Coronary artery (tissue), 2 donors: ENCODE measurements at regions not wholly inside any gene's neighbourhood (a gene's known extent, or its start where the extent isn't known, plus 50 kb on each side); places are given as distances from the start of the nearest gene placed in this dataset.
A peak's percentile ranks its signal among the peaks of the same experiment; 100 is the strongest.

Experiments used
- DNase-seq: peaks from one replicate; pipeline ENCODE4 v3.0.0-alpha.2; 2017; ENCODE audit warnings: low spot score
- H3K27ac ChIP-seq, 2 donors: fragments of 200-600 bp; sonication (generic); one replicate each; pipeline ENCODE4 v1.5.1; 2016 to 2019
- H3K4me3 ChIP-seq: fragments of 200-600 bp; sonication (generic); 2 replicates; pipeline ENCODE4 v1.5.1; 2016; ENCODE audit warnings: mild to moderate bottlenecking, moderate library complexity
- TF ChIP-seq, protein P1 (sequence below): fragments of 200-600 bp; sonication (generic); IDR thresholded peaks from one replicate; pipeline ENCODE4 v1.5.1; 2019; ENCODE audit warnings: antibody characterized with exemption

DNA sequence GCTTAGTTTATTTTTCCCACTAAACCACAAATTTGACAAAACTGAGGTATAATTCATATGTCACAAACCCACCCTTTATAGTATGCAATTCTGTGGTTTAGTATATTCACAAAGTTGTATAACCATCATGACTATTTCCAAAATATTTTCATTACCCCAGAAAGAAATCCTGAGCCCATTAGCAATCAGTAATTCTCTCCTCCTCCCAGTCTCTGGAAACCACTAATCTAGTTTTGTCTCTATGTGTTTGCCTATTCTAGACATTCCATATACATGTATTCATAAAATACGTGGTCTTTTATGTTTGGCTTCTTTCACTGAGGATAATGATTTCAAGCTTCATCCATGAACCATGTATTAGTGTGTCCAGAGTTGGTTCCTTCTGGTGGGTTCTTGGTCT lies 267.6 kb downstream of the AEBP2 start:
- Histone ChIP-seq H3K27ac (no peak overlapping the region), H3K4me3 (no peak overlapping the region)
- TF ChIP-seq, protein P1, sequence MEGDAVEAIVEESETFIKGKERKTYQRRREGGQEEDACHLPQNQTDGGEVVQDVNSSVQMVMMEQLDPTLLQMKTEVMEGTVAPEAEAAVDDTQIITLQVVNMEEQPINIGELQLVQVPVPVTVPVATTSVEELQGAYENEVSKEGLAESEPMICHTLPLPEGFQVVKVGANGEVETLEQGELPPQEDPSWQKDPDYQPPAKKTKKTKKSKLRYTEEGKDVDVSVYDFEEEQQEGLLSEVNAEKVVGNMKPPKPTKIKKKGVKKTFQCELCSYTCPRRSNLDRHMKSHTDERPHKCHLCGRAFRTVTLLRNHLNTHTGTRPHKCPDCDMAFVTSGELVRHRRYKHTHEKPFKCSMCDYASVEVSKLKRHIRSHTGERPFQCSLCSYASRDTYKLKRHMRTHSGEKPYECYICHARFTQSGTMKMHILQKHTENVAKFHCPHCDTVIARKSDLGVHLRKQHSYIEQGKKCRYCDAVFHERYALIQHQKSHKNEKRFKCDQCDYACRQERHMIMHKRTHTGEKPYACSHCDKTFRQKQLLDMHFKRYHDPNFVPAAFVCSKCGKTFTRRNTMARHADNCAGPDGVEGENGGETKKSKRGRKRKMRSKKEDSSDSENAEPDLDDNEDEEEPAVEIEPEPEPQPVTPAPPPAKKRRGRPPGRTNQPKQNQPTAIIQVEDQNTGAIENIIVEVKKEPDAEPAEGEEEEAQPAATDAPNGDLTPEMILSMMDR, result no peak
- no peak for DNase-seq

DNA sequence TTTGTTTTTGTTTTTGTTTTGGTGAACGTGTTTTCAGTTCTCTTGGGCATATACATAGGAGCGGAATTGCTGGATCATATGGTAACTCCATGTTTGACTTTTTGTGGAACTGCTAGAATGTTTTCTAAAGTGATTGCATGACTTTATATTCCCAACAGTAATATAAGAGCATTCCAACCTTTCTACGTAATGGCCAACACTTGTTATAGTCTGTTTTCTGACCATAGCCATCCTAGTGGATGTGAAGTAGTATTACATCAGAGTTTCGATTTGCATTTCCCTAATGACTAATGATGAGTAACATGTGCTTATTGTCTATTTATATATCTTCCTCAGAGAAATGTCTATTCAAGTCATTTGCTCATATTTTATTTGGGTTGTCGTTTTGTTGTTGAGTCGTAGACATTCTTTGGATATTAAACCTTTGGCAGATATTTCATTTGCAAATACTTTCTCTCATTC lies 268.7 kb downstream of the AEBP2 start:
- H3K27ac ChIP-seq, result no peak overlapping the region

DNA sequence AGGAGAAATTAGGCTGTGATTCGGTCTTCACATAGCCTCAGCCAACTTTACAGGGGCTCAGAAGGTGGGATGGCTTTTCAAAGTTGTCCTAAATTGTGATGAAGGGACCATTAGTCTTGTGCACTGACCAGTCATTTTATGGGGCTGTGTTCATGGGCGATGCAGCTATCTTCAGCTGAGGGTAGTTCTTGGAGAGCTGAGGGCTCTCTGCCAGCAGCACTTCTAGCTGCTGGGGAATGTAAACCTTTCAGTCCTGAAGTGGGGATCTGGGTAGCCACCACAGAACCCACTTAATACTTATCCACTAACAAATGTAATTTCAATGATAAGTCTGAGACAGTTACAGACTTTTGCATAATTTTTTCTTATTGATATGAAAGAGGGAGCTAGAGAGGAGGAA lies 270.6 kb downstream of the AEBP2 start:
- Histone ChIP-seq H3K27ac (peak overlapping the region; percentile 87 to 96), H3K4me3 (no peak overlapping the region)
- DNase-seq, result no peak
- TF ChIP-seq, protein P1, result no peak

More for the DNA sequence above, 268.7 kb downstream of the AEBP2 start:
- TF ChIP-seq, protein P1, result no peak
- no peak for DNase-seq
- H3K4me3 ChIP-seq, result no peak overlapping the region

DNA sequence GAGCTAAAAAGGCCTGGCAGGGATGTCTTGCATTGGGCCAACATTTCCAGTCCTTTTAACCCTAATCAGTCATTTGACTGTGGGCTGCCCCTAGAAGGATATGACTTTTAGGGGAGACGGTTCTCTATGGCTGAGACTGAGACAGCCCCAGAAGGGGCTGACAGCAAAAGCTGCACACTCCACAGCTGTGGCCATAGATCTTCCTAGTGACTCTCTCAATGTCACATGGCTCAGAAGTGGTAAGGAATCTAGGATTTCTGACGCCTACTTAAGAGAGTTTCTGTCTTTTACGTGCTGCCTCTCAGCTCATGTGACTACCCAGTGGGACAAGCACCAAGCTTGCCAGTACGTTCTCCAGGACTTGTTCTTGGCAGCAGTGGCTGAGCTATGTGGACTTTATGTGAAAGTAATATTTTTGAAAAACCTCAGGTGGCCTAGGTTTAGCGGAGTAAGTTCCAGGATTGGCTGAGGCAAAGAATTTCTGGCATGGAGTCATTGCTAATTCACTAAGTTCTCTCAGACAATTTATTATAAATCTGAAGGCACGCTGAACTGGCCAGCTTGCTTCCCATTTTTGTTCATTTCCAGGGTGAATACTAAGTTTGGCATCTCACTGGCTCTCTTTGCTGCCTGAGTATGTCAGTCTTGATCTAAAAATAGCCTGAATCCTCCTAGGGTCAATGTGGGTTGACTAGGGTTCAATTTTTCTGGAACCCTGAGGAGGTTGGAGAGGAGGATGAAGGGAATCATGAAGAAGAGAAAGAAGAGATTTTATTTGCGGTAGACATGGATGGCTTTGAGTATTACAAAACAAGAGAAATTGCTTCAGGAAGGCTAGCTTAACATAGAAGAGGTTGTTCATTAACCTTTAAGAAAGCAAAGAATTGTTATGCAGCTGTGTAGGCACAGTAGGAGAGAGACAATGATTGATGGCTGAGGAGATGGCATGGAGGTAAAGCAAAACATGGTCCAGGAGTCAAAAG lies 271.8 kb downstream of the AEBP2 start:
- DNase-seq, result peak; percentile 85
- H3K27ac ChIP-seq, result peak overlapping the region; percentile 87 to 96
- H3K4me3 ChIP-seq, result peak overlapping the region; percentile 2
- TF ChIP-seq, protein P1, result no peak

DNA sequence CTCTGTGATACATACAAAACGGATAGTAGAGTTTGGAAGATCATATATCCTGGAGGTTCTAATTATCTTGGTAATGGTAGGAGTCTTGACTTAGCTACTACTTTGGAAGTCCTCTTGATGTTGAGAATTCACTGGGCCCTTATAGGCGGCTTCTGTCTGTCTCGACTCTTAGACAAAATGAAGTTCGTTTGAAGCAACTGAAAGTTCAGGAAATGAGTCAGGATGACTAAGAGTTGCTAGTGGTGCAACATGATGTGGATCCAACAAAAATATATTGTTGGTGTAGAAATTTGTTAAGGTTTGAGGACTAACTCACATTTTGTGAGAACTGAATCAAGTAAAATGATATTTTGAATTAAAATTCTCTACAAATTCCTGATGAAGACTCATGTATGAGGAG lies 272.7 kb downstream of the AEBP2 start:
- DNase-seq, result no peak
- Histone ChIP-seq H3K27ac (peak overlapping the region; percentile 87 to 96), H3K4me3 (no peak overlapping the region)
- TF ChIP-seq, protein P1, result no peak

DNA sequence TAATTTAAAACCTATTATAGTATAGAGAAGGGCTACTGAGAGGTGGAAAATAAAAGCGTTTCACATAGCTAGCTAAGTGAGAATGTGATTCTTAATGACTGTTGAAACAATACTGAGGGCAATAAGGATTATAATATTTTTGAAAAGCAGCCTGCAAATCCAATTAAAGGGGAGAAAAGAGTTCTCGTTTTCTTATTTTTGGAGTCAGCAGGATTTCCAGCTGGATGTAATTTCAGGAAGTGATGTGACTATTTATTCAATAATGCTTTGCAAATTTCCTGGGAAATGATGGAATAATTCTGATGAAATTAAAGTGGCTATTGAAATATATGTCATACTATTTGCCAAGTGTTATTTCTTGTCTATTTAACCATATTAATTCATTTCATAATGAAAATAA lies 279.1 kb downstream of the AEBP2 start:
- Histone ChIP-seq H3K27ac (peak overlapping the region in 1 of 2 donors; percentile 65), H3K4me3 (peak overlapping the region; percentile 33)
- no peak for DNase-seq
- TF ChIP-seq, protein P1, result no peak

DNA sequence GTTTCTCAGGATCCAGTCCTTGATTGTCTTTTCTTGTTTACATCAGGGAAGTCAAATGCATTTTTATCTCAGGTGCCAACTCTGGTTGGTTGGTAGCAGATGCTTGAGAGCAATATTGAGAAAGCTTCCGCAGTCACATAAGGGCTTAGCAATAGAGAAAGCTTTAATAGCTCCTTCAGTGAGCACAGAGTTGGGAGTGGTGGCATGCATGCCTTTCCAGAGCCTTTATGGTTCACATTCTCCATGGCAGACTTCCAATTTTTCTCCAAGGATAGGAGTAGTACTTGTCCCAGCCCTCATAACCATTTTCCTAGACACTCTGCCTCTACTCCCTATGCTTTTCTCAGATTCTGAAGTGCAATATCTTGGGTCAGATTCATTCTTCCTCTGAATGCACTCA lies 280.4 kb downstream of the AEBP2 start:
- no peak for DNase-seq
- TF ChIP-seq, protein P1, result no peak
- Histone ChIP-seq H3K27ac (no peak overlapping the region), H3K4me3 (no peak overlapping the region)
